Keratinocyte (primary cell): ENCODE measurements at regions not wholly inside any gene's neighbourhood (a gene's known extent, or its start where the extent isn't known, plus 50 kb on each side); places are given as distances from the start of the nearest gene placed in this dataset.

Source experiments
- DNase-seq: peaks from one replicate; pipeline ENCODE4 v3.0.0-alpha.2; 2011; ENCODE audit warnings: low read depth, missing footprints, low spot score
- FAIRE-seq: peaks from 2 replicates; lab custom pipeline; 2011; peaks lifted over from hg19 to GRCh38; lab: Jason Lieb, UNC
- H2AFZ ChIP-seq: 2 replicates; pipeline ENCODE4 v1.6.0; 2012; ENCODE audit warnings: low read length, control low read depth, inconsistent platforms; ENCODE audit not compliant: control insufficient read depth
- H3K27ac ChIP-seq: 2 replicates; pipeline ENCODE4 v1.5.1; 2011; ENCODE audit warnings: low read length; ENCODE audit not compliant: control insufficient read depth, insufficient read depth
- H3K27me3 ChIP-seq: 3 replicates; pipeline ENCODE4 v1.6.0; 2011; ENCODE audit warnings: low read length; ENCODE audit not compliant: control insufficient read depth, insufficient read depth; ENCODE audit errors: extremely low read depth
- H3K36me3 ChIP-seq, 2 experiments: 2 replicates in 1 of 2; 3 replicates in 1 of 2; pipeline ENCODE4 v1.5.1; 2011; ENCODE audit warnings: low read length in 2 of 2, mild to moderate bottlenecking in 1 of 2; ENCODE audit not compliant: control insufficient read depth in 2 of 2, insufficient read depth in 2 of 2; ENCODE audit errors: extremely low read depth in 1 of 2
- H3K4me1 ChIP-seq: 3 replicates; pipeline ENCODE4 v1.5.1; 2011; ENCODE audit warnings: low read length; ENCODE audit not compliant: control insufficient read depth, insufficient read depth; ENCODE audit errors: extremely low read depth
- H3K4me2 ChIP-seq: 3 replicates; pipeline ENCODE4 v1.6.0; 2011; ENCODE audit warnings: low read depth, low read length; ENCODE audit not compliant: control insufficient read depth, insufficient read depth; ENCODE audit errors: extremely low read depth
- H3K4me3 ChIP-seq, 3 experiments: fragments of 200-600 bp in 1 of 3; sonication (generic) in 1 of 3; 2 replicates in 2 of 3; 3 replicates in 1 of 3; pipeline ENCODE4 v1.5.1; 2011 to 2016; ENCODE audit warnings: low read length in 3 of 3, mild to moderate bottlenecking in 3 of 3, control low read depth in 2 of 3, inconsistent platforms in 1 of 3, low read depth in 1 of 3, mixed read lengths in 1 of 3, mixed run types in 1 of 3, moderate library complexity in 1 of 3; ENCODE audit not compliant: control insufficient read depth in 2 of 3, insufficient read depth in 2 of 3; ENCODE audit errors: extremely low read depth in 1 of 3
- H3K79me2 ChIP-seq: 2 replicates; pipeline ENCODE4 v1.6.0; 2012; ENCODE audit warnings: low read length; ENCODE audit not compliant: control insufficient read depth, insufficient read depth
- H3K9ac ChIP-seq: 3 replicates; pipeline ENCODE4 v1.6.0; 2011; ENCODE audit warnings: low read length; ENCODE audit not compliant: control insufficient read depth, insufficient read depth; ENCODE audit errors: extremely low read depth
- H3K9me1 ChIP-seq: 3 replicates; pipeline ENCODE4 v1.6.0; 2011; ENCODE audit warnings: low read length; ENCODE audit not compliant: control insufficient read depth, insufficient read depth; ENCODE audit errors: extremely low read depth
- H3K9me3 ChIP-seq: 2 replicates; pipeline ENCODE4 v1.5.1; 2012; ENCODE audit warnings: low read depth, low read length; ENCODE audit not compliant: control insufficient read depth
- H4K20me1 ChIP-seq: 3 replicates; pipeline ENCODE4 v1.6.0; 2011; ENCODE audit warnings: low read length; ENCODE audit not compliant: control insufficient read depth, insufficient read depth; ENCODE audit errors: extremely low read depth
- EZH2 ChIP-seq: IDR thresholded peaks from one replicate; pipeline ENCODE4 v1.6.1; 2012; ENCODE audit warnings: inconsistent platforms, mild to moderate bottlenecking, low read length, moderate library complexity
- dilution Hi-C: fragments of 300-500 bp; cut with MboI; formaldehyde crosslinking; loops from one replicate; pipeline ENCODE4 v1.7.0; 2020; ENCODE audit warnings: low sequenced_read_pairs; ENCODE audit not compliant: extremely low pct_ligation_motif_present
- TF ChIP-seq, protein P1 (sequence below), 3 experiments: IDR thresholded peaks in 1 of 3; conservative IDR thresholded peaks in 1 of 3; optimal IDR thresholded peaks in 1 of 3; 2 replicates in 2 of 3; 3 replicates in 1 of 3; pipeline versions ENCODE3 to v1.5.1; 2011; ENCODE audit warnings: low read length in 3 of 3, mild to moderate bottlenecking in 3 of 3, moderate library complexity in 2 of 3, control low read depth in 1 of 3, inconsistent platforms in 1 of 3; ENCODE audit not compliant: insufficient read depth in 2 of 3; ENCODE audit errors: extremely low read depth in 1 of 3

DNA sequence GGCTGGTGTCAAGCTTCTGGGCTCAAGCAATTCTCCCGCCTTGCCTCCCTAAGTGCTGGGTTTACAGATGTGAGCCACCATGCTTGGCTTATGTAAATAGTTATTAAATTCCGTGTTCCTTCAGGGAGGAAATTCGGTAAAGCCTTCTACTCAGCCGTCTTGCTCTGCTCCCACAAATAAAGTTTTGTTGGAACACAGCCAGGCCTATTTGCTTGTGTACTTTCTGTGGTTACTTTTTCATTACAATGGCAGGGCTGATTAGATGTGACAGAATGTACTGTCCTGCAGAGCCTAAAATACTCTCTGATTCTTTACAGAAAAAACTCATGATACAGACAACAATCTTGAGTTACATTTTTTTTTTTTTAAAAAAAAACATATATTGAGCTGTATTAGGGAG lies 68.8 kb upstream of the TACR1 start:
- Histone ChIP-seq H3K36me3 (no peaks in the 10 kb centered on the region), H3K4me3 (no peak overlapping the region), H2AFZ (no peak overlapping the region), H3K9me3 (no peaks in the 10 kb centered on the region), H4K20me1 (no peaks in the 10 kb centered on the region), H3K79me2 (no peaks in the 10 kb centered on the region), H3K27me3 (no peaks in the 10 kb centered on the region), H3K9me1 (no peaks in the 10 kb centered on the region), H3K27ac (no peak overlapping the region), H3K9ac (no peak overlapping the region), H3K4me2 (no peak overlapping the region), H3K4me1 (no peaks in the 10 kb centered on the region)
- FAIRE-seq (no peak), DNase-seq (no peak)
- dilution Hi-C loops = no loop called here
- TF ChIP-seq, protein P1, sequence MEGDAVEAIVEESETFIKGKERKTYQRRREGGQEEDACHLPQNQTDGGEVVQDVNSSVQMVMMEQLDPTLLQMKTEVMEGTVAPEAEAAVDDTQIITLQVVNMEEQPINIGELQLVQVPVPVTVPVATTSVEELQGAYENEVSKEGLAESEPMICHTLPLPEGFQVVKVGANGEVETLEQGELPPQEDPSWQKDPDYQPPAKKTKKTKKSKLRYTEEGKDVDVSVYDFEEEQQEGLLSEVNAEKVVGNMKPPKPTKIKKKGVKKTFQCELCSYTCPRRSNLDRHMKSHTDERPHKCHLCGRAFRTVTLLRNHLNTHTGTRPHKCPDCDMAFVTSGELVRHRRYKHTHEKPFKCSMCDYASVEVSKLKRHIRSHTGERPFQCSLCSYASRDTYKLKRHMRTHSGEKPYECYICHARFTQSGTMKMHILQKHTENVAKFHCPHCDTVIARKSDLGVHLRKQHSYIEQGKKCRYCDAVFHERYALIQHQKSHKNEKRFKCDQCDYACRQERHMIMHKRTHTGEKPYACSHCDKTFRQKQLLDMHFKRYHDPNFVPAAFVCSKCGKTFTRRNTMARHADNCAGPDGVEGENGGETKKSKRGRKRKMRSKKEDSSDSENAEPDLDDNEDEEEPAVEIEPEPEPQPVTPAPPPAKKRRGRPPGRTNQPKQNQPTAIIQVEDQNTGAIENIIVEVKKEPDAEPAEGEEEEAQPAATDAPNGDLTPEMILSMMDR (optimal IDR thresholded peaks at IDR 0.05 in 1 of 3, IDR thresholded peaks at IDR 0.05 in 1 of 3, conservative IDR thresholded peaks at IDR 0.05 in 1 of 3; ENCODE audit: extremely low read depth in 1 of 3, insufficient read depth in 2 of 3, low read length in 3 of 3) = no peak
- TF ChIP-seq EZH2 = no peak

GRCh38 chr2:75261923-75262322 lies 62.6 kb upstream of the TACR1 start:
- no peak for FAIRE-seq
- H3K27me3 ChIP-seq = no peaks in the 10 kb centered on the region
- no peak overlapping the region for H3K4me2 ChIP-seq
- no peaks in the 10 kb centered on the region for H3K9me1 ChIP-seq
- no peak overlapping the region for H3K27ac ChIP-seq
- no peaks in the 10 kb centered on the region for H3K4me1 ChIP-seq
- no peak for TF ChIP-seq EZH2
- TF ChIP-seq, protein P1 (optimal IDR thresholded peaks at IDR 0.05 in 1 of 3, IDR thresholded peaks at IDR 0.05 in 1 of 3, conservative IDR thresholded peaks at IDR 0.05 in 1 of 3; ENCODE audit: extremely low read depth in 1 of 3, insufficient read depth in 2 of 3, low read length in 3 of 3) = no peak
- H4K20me1 ChIP-seq = no peaks in the 10 kb centered on the region
- H3K36me3 ChIP-seq = no peaks in the 10 kb centered on the region
- no peak overlapping the region for H3K9ac ChIP-seq
- dilution Hi-C loops = no loop called here
- H3K4me3 ChIP-seq = no peak overlapping the region
- no peaks in the 10 kb centered on the region for H3K79me2 ChIP-seq
- no peak overlapping the region for H2AFZ ChIP-seq
- no peak for DNase-seq
- no peaks in the 10 kb centered on the region for H3K9me3 ChIP-seq
